GM13976 (cell line): ENCODE measurements at regions not wholly inside any gene's neighbourhood (a gene's known extent, or its start where the extent isn't known, plus 50 kb on each side); places are given as distances from the start of the nearest gene placed in this dataset.

Experiments
- DNase-seq: peaks from one replicate; pipeline ENCODE4 v3.0.0; 2012; ENCODE audit warnings: low spot score
- in situ Hi-C: fragments of 300-500 bp; cut with MboI; formaldehyde crosslinking; loops from one replicate; pipeline ENCODE4 v1.12.0; 2022; ENCODE audit warnings: low sequenced_read_pairs, mixed read lengths, inconsistent platforms; ENCODE audit not compliant: unreplicated experiment
- TF ChIP-seq, protein P1 (sequence below): IDR thresholded peaks from 2 replicates; pipeline ENCODE4 v1.5.1; 2012; ENCODE audit warnings: borderline replicate concordance, mild to moderate bottlenecking; ENCODE audit not compliant: insufficient read depth; ENCODE audit errors: extremely low read depth, missing control alignments, control extremely low read depth

DNA sequence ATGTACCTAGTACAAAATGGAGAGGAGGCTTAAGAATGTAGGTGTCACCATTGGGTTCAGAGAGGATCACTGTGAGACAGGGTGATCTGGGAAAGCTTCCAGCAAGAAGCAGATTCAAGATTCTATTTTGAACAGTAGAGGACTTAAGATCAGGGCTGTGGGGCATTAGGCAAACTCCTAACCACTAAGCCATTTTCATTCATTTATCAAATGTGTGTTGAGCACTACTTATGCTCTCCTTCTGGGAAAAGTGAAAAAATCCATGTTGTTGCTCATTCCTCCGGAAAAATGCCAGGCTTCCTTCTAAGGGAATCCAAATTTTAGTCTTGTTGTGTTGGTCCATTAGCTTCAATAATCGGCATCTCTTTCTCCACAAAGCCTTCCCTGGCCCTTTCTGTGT, 163.4 kb downstream of the NUAK1 start:
- TF ChIP-seq, protein P1, sequence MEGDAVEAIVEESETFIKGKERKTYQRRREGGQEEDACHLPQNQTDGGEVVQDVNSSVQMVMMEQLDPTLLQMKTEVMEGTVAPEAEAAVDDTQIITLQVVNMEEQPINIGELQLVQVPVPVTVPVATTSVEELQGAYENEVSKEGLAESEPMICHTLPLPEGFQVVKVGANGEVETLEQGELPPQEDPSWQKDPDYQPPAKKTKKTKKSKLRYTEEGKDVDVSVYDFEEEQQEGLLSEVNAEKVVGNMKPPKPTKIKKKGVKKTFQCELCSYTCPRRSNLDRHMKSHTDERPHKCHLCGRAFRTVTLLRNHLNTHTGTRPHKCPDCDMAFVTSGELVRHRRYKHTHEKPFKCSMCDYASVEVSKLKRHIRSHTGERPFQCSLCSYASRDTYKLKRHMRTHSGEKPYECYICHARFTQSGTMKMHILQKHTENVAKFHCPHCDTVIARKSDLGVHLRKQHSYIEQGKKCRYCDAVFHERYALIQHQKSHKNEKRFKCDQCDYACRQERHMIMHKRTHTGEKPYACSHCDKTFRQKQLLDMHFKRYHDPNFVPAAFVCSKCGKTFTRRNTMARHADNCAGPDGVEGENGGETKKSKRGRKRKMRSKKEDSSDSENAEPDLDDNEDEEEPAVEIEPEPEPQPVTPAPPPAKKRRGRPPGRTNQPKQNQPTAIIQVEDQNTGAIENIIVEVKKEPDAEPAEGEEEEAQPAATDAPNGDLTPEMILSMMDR = no peak
- in situ Hi-C loops = no loop called here
- no peak for DNase-seq

DNA sequence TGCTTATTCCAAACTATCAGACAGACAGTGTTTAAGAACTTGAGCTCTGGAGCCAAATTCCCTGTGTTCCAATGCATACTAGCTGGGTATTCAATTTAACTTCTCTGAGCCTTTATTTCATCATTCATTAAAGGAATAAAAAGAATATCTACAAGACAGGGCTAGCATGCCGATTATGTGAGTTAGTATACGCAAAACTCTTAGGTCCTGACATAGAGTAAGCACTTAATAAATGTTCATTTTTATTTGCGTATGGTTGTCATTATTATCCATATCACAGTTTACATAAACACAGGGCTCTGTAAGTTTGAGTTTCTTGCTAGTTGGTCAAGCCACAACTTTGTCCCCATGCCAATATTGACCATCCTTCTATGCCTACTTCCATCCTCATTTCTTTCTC, 161.5 kb downstream of the NUAK1 start:
- TF ChIP-seq, protein P1 = no peak
- in situ Hi-C loops = no loop called here
- DNase-seq = no peak

DNA sequence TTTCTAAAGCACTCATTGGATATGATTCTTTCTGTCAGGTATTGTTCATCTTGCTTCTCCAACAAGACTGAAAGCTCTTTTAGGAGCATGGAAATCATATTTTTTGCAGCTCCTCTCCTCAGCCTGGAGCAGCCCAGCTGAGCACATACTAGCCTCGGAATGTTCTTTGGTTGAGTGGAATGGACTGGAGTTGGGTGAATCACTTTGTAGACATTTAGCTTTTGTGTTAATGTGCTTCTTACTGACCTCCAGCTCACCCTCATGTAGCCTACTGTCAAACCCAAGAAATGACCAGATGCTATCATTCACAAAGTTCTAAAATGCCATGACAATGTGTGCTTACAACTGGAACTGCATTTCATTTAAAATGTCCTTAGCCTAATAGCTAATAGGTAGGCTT, 161.1 kb downstream of the NUAK1 start:
- no peak for DNase-seq
- in situ Hi-C loops = no loop called here
- TF ChIP-seq, protein P1 = no peak

DNA sequence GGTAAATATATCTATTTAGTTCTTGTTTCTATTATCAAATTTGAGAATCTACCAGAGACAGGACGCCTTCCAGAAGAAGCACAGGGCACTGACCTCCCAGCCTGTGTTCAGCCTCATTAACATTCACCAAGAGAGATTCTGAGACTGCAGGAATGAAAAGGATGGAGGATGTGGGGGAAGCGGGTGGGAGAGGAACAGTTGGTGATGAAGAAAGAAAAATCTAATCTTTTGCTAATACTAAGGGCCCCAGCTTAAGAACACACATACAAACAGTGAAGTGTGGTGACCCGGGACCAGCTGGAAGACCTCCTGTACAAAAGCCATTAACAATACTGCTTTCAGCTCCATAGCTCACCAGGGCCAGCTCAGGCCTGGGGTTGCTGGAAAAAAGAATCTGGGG, 160.5 kb downstream of the NUAK1 start:
- in situ Hi-C loops = no loop called here
- TF ChIP-seq, protein P1 = no peak
- no peak for DNase-seq

DNA sequence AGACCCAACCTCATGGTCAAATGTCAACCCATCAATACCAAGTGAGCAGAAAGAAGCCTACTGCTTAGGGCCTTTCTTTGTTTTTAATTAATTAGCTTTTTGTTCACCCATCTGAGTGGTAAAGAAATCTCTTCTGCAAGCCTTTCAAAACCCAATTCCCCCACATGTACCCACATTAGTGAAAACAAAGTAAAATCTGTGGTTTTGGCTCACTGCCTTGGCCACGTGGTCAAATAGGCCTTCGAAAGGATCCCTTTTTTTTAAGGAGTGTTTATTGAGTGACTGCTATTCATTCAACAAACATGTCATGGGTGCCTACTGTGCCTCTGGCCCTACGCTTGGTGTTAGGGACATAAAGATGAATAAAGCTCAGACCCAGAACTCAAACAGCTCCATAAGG, 160.1 kb downstream of the NUAK1 start:
- DNase-seq = no peak
- TF ChIP-seq, protein P1 = no peak
- in situ Hi-C loops = no loop called here

DNA sequence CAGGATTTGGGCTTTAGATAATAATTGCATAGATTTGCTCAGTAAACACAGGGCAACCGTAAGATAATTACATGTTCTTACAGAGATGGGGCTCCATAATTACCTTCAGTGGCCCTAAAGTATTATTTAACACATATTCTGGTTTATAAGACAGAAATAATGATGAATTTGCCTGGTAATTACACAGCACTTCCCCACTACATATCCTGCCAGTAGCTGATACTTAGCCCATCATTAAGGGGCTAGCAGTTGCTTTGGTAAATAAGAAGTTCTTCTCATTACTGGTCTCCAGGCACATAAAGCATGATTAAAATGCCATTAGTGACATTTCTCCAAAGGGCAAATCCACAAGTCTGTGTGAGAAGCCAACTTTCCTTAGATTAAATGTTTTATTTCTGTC, 158.7 kb downstream of the NUAK1 start:
- in situ Hi-C loops = no loop called here
- TF ChIP-seq, protein P1 = no peak
- DNase-seq = no peak

DNA sequence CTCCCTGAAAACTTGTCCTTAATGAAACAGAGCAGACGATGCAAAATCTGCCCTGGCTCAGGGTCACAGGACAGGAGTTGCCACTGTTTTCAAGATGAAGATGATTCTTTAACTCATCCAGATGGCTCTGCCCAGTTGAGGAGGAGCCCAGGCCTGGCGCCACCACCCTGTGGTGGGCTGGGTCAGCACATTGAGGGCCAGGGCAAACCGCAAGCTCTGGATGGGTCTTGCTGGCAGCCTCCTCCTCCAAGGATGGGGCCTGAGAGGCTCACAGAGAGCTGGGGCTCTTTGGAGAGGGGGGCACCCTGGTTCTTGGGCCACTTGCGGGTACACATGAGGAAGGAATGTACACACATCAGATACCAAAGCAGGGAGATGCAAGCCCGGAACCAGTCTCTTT, 158.2 kb downstream of the NUAK1 start:
- in situ Hi-C loops = no loop called here
- DNase-seq = no peak
- TF ChIP-seq, protein P1 = no peak
